SH-SY5Y (cell line): ENCODE measurements at regions not wholly inside any gene's neighbourhood (a gene's known extent, or its start where the extent isn't known, plus 50 kb on each side); places are given as distances from the start of the nearest gene placed in this dataset.
A peak's percentile ranks its signal among the peaks of the same experiment; 100 is the strongest.

Experiments used
- GATA2 ChIP-seq: IDR thresholded peaks from 2 replicates; pipeline ENCODE4 v1.6.1; 2011; ENCODE audit warnings: mild to moderate bottlenecking, low read depth, low read length
- GATA3 ChIP-seq: IDR thresholded peaks from 2 replicates; pipeline ENCODE4 v1.6.1; 2011; ENCODE audit warnings: low read depth, mild to moderate bottlenecking, low read length, moderate library complexity

GRCh38 chr16:47829850-47830600, 325.8 kb downstream of the ABCC12 start:
- no peak for TF ChIP-seq GATA3
- peak; percentile 47 for TF ChIP-seq GATA2
